ENCODE measurements at regions not wholly inside any gene's neighbourhood (a gene's known extent, or its start where the extent isn't known, plus 50 kb on each side); places are given as distances from the start of the nearest gene placed in this dataset.

DNA sequence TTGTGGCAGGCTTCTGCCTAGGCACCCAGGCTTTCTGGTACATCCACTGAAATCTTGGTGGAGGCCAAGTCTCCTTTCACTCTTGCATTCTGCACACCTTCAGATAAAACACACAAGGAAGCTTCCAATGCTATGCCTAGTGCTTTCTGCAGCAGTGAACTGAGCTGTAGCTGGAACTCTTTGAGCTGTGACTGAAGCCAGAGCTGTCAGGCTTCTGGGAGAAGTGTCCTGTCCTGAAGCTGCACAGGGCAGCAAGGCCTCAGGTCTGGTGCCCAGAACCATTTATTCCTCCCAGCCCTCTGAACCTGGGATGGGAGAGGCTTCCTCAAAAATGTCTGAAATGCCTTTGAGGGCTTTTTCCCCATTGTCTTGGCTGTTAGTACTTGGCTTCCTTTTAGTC lies 941.7 kb downstream of the LRFN5 start:
- H3K36me3 Mint-ChIP-seq (ENCODE audit: low read depth), result no peaks in the 10 kb centered on the region
- no peaks in the 10 kb centered on the region for H3K27me3 Mint-ChIP-seq
- no peak overlapping the region for H3K27ac Mint-ChIP-seq
- H3K9me3 Mint-ChIP-seq, result peaks cover 16% of the 10 kb centered on the region
- H3K4me1 Mint-ChIP-seq (ENCODE audit: low read depth), result no peaks in the 10 kb centered on the region
- H3K4me3 Mint-ChIP-seq, result no peak overlapping the region
- intact Hi-C loops (cut with micrococcal nuclease), result no loop called here

DNA sequence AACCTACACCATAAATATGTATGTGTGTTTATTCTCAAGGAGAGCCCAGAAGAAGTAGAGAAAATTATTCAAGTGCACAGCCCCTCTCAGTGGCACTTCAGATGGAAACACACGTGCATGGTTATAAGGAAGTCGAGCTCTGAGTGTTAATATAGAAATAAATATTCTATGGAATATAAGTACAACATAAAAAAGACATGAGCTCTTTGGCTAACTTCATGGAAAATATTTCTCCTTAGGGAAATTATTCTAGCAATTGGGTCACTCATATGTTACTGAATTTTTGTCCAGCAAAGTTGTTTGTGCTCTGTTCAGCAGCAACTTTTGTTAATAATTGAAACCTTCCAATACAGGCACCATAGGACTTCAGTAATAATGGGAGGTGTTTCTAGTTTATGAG lies 939.0 kb downstream of the LRFN5 start:
- Mint-ChIP-seq H3K27ac (no peak overlapping the region), H3K9me3 (peaks cover 9% of the 10 kb centered on the region), H3K27me3 (no peaks in the 10 kb centered on the region), H3K4me1 (ENCODE audit: low read depth) (no peaks in the 10 kb centered on the region), H3K4me3 (no peak overlapping the region), H3K36me3 (ENCODE audit: low read depth) (no peaks in the 10 kb centered on the region)
- intact Hi-C loops (cut with micrococcal nuclease), result no loop called here

DNA sequence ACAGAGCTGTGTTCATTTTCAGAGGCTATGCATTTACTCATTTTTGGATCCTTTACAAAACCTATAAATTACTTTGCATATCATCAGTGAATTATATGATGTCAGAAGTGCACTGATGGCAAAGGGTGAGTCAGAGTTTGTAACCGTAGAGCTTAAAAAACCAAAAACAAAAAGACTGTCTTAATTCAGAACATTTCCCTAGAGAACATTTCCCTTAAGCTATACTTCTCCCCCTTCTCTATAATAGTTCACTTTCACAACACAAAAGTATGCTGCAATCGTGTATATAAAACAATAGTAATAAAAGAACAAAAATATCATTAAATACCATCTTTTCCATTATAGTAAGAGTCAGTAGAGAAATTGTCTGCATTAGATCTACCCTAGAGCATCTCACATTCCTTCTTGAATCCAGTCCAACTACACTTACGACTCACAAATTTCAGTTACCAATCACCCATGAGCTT lies 934.9 kb downstream of the LRFN5 start:
- H3K27ac Mint-ChIP-seq, result no peak overlapping the region
- no peaks in the 10 kb centered on the region for H3K9me3 Mint-ChIP-seq

DNA sequence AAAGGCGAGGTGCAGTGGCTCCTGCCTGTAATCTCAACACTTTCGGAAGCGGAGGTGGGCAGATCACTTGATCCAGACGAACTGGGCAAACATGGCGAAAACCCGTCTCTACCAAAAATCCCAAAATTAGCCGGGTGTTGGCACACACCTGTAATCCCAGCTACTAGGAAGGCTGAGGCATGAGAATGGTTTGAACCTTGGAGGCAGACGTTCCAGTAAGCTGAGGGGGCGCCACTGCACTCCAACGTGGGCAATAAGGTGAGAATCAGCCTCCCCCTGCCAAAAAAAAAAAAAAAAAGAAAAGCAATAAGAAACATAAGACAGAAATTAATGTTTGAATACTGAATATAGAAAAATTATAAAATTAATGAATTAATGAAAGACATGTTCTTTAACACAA lies 928.7 kb downstream of the LRFN5 start:
- Mint-ChIP-seq H3K4me3 (no peak overlapping the region), H3K9me3 (no peaks in the 10 kb centered on the region), H3K27me3 (no peaks in the 10 kb centered on the region)

More for the DNA sequence above, 934.9 kb downstream of the LRFN5 start:
- intact Hi-C loops (cut with micrococcal nuclease), result no loop called here
- Mint-ChIP-seq H3K4me3 (no peak overlapping the region), H3K36me3 (ENCODE audit: low read depth) (no peaks in the 10 kb centered on the region), H3K27me3 (no peaks in the 10 kb centered on the region), H3K4me1 (ENCODE audit: low read depth) (no peaks in the 10 kb centered on the region)

DNA sequence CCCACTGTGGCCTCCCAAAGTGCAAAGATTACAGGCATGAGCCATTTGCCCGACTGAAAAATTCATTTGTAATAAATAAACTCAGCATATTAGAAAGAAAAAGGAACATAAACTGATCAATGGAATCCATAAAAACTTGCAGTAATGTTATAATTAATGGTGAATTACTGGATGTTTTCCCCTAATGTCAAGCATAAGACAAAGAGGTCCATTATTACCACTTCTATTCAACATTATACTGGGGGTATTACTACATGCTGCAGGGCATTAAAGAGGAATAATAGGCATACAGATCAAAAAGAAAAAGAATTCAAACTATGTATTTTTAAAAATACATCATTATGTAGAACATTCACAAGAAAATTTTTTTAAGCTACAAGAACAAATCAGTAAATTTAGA lies 926.8 kb downstream of the LRFN5 start:
- intact Hi-C loops (cut with micrococcal nuclease), result no loop called here
- no peaks in the 10 kb centered on the region for H3K9me3 Mint-ChIP-seq
- H3K27me3 Mint-ChIP-seq, result no peaks in the 10 kb centered on the region
- H3K27ac Mint-ChIP-seq, result no peak overlapping the region
- no peak overlapping the region for H3K4me3 Mint-ChIP-seq
- no peaks in the 10 kb centered on the region for H3K4me1 Mint-ChIP-seq (ENCODE audit: low read depth)
- H3K36me3 Mint-ChIP-seq (ENCODE audit: low read depth), result no peaks in the 10 kb centered on the region

More for the DNA sequence above, 928.7 kb downstream of the LRFN5 start:
- intact Hi-C loops (cut with micrococcal nuclease), result no loop called here
- Mint-ChIP-seq H3K36me3 (ENCODE audit: low read depth) (no peaks in the 10 kb centered on the region), H3K27ac (no peak overlapping the region), H3K4me1 (ENCODE audit: low read depth) (no peaks in the 10 kb centered on the region)

DNA sequence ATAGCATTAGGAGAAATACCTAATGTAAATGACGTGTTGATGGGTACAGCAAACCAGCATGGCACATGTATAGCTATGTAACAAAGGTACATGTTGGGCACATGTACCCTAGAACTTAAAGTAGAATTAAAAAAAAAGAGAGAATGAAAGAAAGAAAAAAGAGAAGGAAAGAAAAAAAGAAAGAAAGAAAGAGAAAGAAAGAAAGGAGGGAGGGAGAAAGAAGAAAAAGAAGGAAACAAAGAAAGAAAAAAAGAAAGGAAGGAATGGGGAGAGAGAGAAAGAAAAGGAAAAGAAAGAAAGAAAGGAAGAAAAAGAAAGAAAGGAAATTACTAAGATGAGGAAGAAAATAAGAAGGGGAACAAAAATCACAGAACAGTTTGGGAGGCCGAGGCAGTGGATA lies 925.5 kb downstream of the LRFN5 start:
- intact Hi-C loops (cut with micrococcal nuclease), result no loop called here
- Mint-ChIP-seq H3K27me3 (no peaks in the 10 kb centered on the region), H3K9me3 (no peaks in the 10 kb centered on the region), H3K36me3 (ENCODE audit: low read depth) (no peaks in the 10 kb centered on the region), H3K4me3 (no peak overlapping the region), H3K4me1 (ENCODE audit: low read depth) (no peaks in the 10 kb centered on the region), H3K27ac (no peak overlapping the region)

DNA sequence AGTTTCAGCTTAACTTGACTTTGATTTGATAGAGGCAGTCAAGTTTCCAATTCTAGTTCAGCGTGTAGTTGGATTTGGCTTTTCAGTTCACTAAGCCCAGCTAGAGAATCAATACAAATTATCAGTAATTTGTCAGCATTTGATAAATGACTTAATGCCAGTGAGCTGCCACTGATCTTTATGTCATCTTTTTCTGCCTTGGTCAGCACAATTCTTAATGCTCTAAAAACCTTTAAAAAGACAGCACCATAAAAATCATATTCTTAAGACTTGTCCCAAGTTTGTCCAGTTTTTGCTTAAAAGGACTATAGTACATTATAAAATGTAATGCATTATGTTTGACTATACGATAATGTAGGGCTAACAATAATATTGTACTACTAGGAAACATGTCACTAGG lies 920.5 kb downstream of the LRFN5 start:
- H3K27ac Mint-ChIP-seq, result no peak overlapping the region

DNA sequence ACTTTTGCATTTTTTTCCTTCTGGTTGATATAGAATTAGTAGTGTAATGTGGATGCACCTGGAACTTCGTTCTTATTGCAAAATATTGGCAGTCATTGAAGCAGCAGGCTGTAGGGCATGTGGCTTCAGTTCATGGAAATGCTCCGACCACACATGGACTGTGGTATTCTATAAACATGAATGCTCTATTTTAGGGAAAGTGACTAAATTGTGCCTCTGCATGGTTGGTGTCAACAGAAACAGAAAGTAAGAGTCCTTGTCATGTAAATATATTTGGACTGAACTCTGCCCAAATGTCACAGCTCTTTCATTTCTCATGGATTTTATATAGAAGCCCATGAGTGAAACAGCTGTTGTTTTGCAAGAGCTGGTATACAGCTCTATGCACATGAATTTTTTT lies 917.0 kb downstream of the LRFN5 start:
- H3K4me1 Mint-ChIP-seq (ENCODE audit: low read depth), result no peaks in the 10 kb centered on the region

More for the DNA sequence above, 920.5 kb downstream of the LRFN5 start:
- no peaks in the 10 kb centered on the region for H3K36me3 Mint-ChIP-seq (ENCODE audit: low read depth)
- H3K9me3 Mint-ChIP-seq, result no peaks in the 10 kb centered on the region
- no peaks in the 10 kb centered on the region for H3K27me3 Mint-ChIP-seq
- H3K4me1 Mint-ChIP-seq (ENCODE audit: low read depth), result no peaks in the 10 kb centered on the region
- no peak overlapping the region for H3K4me3 Mint-ChIP-seq
- intact Hi-C loops (cut with micrococcal nuclease), result no loop called here

DNA sequence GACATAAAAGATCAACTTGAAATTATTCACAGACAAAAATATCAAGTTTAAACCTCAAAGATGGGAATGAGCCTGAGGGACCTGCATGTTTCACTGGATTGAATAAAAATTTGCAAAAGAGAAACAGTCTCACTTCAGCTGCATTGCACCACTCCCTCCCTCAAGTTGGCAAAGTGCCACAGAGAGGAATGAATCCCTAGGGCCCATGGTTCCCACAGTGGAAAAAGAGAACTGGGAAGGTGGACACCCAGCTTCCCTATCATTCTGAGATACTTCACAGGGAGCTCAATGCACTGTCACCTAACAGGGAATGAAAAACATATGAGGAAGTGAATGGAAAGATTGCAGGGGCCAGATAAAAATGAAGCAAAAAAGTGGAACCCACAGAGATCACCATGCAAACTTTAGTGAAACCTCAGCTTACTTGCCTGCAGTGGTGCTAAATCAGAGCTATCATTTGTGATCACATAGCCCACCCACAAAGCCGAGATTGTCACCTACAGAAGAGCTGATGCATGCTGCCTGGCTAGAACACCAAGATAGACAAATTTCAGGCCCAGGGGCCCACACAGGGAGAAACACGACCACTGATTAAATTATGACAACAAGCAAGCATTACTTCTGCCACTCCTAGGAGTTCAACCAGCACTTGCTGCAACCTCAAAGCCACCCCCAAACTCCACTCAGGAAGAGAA lies 911.3 kb downstream of the LRFN5 start:
- intact Hi-C loops (cut with micrococcal nuclease), result no loop called here
- Mint-ChIP-seq H3K27ac (no peak overlapping the region), H3K9me3 (no peaks in the 10 kb centered on the region), H3K36me3 (ENCODE audit: low read depth) (no peaks in the 10 kb centered on the region), H3K27me3 (no peaks in the 10 kb centered on the region), H3K4me3 (no peak overlapping the region), H3K4me1 (ENCODE audit: low read depth) (no peaks in the 10 kb centered on the region)

More for the DNA sequence above, 917.0 kb downstream of the LRFN5 start:
- Mint-ChIP-seq H3K27me3 (no peaks in the 10 kb centered on the region), H3K27ac (no peak overlapping the region), H3K9me3 (no peaks in the 10 kb centered on the region), H3K4me3 (no peak overlapping the region), H3K36me3 (ENCODE audit: low read depth) (no peaks in the 10 kb centered on the region)
- intact Hi-C loops (cut with micrococcal nuclease), result no loop called here

DNA sequence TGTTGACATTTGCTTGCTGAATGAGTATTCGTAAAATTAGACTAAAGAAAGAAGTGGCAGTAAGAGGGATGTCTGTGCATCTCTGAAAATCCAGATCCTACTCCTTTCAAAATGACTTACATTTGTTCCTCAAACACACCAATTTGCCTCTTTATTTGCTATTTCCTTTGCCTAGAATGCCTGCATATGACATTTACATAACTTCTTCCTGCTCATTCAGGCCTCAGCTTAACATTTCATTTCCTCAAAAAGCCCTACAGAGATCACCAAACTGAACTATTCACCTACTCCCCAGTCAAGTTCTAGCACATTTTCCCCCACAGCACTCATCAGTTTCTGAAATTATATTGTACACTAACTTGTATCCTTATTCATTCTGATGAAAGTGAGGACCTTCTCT lies 907.2 kb downstream of the LRFN5 start:
- Mint-ChIP-seq H3K4me1 (ENCODE audit: low read depth) (no peaks in the 10 kb centered on the region), H3K4me3 (no peak overlapping the region), H3K36me3 (ENCODE audit: low read depth) (no peaks in the 10 kb centered on the region), H3K27ac (no peak overlapping the region), H3K27me3 (no peaks in the 10 kb centered on the region), H3K9me3 (peaks cover 4% of the 10 kb centered on the region)
- intact Hi-C loops (cut with micrococcal nuclease), result no loop called here

DNA sequence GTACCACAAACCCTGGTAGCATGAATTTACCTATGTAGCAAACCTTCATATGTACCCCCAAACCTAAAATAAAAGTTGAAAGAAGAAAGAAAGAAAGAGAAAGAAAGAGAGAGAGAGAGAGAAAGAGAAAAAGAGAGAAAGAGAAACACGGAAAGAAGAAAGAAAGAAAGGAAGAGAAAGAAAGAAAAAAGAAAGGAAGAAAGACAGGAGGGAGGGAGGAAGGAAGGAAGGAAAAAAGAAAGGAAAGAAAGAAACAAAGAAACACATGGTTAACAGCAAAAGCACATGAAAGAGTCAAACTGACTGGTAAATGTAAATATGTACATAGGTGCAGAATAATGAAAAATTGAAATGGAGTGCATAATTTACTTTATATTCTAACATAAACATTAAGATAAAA lies 903.4 kb downstream of the LRFN5 start:
- Mint-ChIP-seq H3K9me3 (peaks cover 14% of the 10 kb centered on the region), H3K27me3 (no peaks in the 10 kb centered on the region), H3K4me1 (ENCODE audit: low read depth) (no peaks in the 10 kb centered on the region), H3K36me3 (ENCODE audit: low read depth) (no peaks in the 10 kb centered on the region), H3K4me3 (no peak overlapping the region), H3K27ac (no peak overlapping the region)
- intact Hi-C loops (cut with micrococcal nuclease), result no loop called here

DNA sequence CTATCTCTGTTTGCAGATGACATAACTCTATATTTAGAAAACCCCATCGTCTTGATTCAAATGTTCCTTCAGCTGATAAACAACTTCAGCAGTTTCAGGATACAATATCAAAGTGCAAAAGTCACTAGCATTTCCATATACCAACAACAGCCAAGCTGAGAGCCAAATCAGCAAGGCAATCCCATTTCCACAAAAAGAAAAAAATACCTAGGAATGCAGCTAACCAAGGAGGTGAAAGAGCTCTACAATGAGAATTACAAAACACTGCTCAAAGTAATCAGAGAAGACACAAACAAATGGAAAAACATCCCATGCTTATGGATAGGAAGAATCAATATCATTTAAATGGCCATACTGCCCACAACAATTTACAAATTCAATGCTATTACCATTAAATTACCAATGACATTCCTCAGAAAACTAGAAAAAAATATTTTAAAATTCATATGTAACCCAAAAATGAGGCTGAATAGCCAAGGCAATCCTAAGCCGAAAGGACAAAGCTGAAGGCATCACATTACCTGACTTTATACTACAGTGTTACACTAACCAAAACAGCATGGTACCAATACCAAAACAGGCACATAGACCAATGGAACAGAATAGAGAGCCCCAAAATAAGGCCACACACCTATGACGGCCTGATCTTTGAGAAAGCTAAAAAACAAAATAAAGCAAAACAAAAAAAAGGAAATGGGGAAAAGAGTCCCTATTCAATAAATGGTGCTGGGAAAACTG lies 901.7 kb downstream of the LRFN5 start:
- Mint-ChIP-seq H3K4me1 (ENCODE audit: low read depth) (no peaks in the 10 kb centered on the region), H3K36me3 (ENCODE audit: low read depth) (no peaks in the 10 kb centered on the region), H3K27me3 (no peaks in the 10 kb centered on the region), H3K27ac (no peak overlapping the region), H3K4me3 (no peak overlapping the region), H3K9me3 (peaks cover 14% of the 10 kb centered on the region)
- intact Hi-C loops (cut with micrococcal nuclease), result no loop called here

DNA sequence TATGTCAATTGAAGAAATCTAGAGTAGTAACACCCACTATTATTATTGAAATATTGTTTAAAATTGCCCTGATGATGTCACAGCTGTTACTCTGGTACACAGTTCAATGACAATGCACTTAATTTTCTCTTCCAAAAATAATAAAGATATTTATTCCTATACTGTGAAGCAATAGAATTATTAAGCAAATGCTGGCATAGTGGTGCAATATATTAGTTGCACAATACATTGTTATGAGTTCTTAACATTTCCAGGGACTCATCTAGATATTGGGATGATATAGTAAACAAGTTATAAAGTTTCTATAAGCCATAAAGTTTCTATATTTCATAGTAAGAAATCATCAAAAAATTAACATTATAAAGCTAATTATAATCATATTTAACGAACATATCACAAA lies 897.8 kb downstream of the LRFN5 start:
- H3K27me3 Mint-ChIP-seq, result no peaks in the 10 kb centered on the region
- no peaks in the 10 kb centered on the region for H3K36me3 Mint-ChIP-seq (ENCODE audit: low read depth)
- H3K9me3 Mint-ChIP-seq, result peaks cover 17% of the 10 kb centered on the region
- intact Hi-C loops (cut with micrococcal nuclease), result no loop called here
- no peak overlapping the region for H3K27ac Mint-ChIP-seq
- no peaks in the 10 kb centered on the region for H3K4me1 Mint-ChIP-seq (ENCODE audit: low read depth)
- H3K4me3 Mint-ChIP-seq, result no peak overlapping the region

DNA sequence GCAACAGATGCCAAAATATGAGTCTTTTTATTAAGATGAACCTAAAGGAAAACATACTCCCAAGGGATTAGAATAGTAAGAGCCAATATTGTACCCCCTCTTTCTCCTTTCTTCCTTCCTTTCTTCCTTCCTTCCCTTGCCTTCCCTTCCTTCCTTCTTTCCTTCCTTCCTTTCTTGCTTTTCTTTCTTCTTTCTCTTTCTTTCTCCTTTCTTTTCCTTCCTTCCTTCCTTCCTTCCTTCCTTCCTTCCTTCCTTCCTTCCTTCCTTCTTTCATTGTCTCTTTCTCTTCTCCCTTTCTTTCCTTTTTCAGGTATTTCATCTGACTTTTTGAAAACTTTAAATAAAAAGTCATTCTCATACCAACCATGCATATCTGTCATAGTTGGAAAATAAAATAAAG lies 892.5 kb downstream of the LRFN5 start:
- no peak overlapping the region for H3K27ac Mint-ChIP-seq
- no peaks in the 10 kb centered on the region for H3K4me1 Mint-ChIP-seq (ENCODE audit: low read depth)
- H3K27me3 Mint-ChIP-seq, result no peaks in the 10 kb centered on the region
- H3K36me3 Mint-ChIP-seq (ENCODE audit: low read depth), result no peaks in the 10 kb centered on the region
- intact Hi-C loops (cut with micrococcal nuclease), result no loop called here
- no peak overlapping the region for H3K4me3 Mint-ChIP-seq
- peaks cover 9% of the 10 kb centered on the region for H3K9me3 Mint-ChIP-seq

DNA sequence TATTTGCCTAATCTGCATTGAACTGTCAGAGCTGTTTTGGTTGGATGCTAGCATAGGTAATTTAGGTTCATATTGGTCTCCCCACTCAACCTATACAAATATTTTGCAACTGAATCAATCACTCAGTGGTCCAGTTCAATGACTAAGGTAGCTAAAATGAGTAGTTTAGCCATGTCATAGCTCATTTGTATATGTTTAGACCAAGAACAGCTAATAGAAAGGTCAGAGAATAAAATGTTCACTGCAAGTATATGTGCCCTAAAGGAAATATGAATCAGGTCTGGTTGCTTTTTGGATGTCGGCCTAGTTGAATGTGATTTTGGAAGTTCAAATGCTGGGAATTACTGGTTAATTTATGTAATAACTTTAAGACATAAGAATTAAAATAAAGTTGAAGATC lies 883.9 kb downstream of the LRFN5 start:
- Mint-ChIP-seq H3K27me3 (no peaks in the 10 kb centered on the region), H3K4me1 (ENCODE audit: low read depth) (no peaks in the 10 kb centered on the region), H3K27ac (no peak overlapping the region), H3K9me3 (no peaks in the 10 kb centered on the region), H3K4me3 (no peak overlapping the region), H3K36me3 (ENCODE audit: low read depth) (no peaks in the 10 kb centered on the region)
- intact Hi-C loops (cut with micrococcal nuclease), result no loop called here

All from dendritic cell treated with granulocyte-macrophage colony-stimulating factor and Interleukin-4, amounts not matched to agents 40 ng/mL and 50 ng/mL, for 4 days (primary cell).